Pancreas (tissue), 10 donors: ENCODE measurements at regions not wholly inside any gene's neighbourhood (a gene's known extent, or its start where the extent isn't known, plus 50 kb on each side); places are given as distances from the start of the nearest gene placed in this dataset.

Experiments used
- ATAC-seq, 4 donors: fragments of 200-7000 bp; cut with Tn5 transposase; one replicate each; pipeline versions ENCODE4 v1.8.0 to v1.9.1; 2020; ENCODE audit warnings: mild to moderate bottlenecking in 4 of 4, moderate library complexity in 4 of 4
- DNase-seq, 6 donors: peaks; one replicate each; pipeline ENCODE4 v3.0.0-alpha.2; 2020
- FAIRE-seq: peaks from 2 replicates; lab custom pipeline; 2012; peaks lifted over from hg19 to GRCh38; lab: Jason Lieb, UNC
- H3K27ac ChIP-seq, 4 donors: fragments of 200-600 bp; sonication (generic); 1 replicate in 3 of 4; 2 replicates in 1 of 4; pipeline versions ENCODE4 v1.5.0 to v1.8.0; 2020
- H3K27me3 ChIP-seq, 4 donors: fragments of 200-600 bp; one replicate each; pipeline ENCODE4 v1.8.0; 2021
- H3K36me3 ChIP-seq, 3 donors: fragments of 200-600 bp; sonication (generic) in 1 of 3; one replicate each; pipeline versions ENCODE4 v1.5.0 to v1.8.0; 2020 to 2021
- H3K4me1 ChIP-seq, 3 donors: fragments of 200-600 bp; one replicate each; pipeline ENCODE4 v1.8.0; 2021
- H3K4me3 ChIP-seq, 4 donors: fragments of 200-600 bp; sonication (generic) in 2 of 4; one replicate each; pipeline versions ENCODE4 v1.5.0 to v1.8.0; 2020 to 2021
- H3K9me3 ChIP-seq, 4 donors: fragments of 200-600 bp; one replicate each; pipeline ENCODE4 v1.8.0; 2021
- CTCF ChIP-seq, 4 donors: fragments of 200-600 bp; sonication (generic) in 3 of 4; IDR thresholded peaks; one replicate each; pipeline versions ENCODE4 v1.5.0 to v1.8.0; 2021; ENCODE audit warnings: antibody characterized with exemption in 4 of 4
- WGBS, 2 donors: extraction: QIAGEN DNeasy Blood & Tissue Kit; methylation state at CpG; one replicate each; pipeline ENCODE4 v1.1.7; 2013; 5-methylcytosine and 5-hydroxymethylcytosine counted together
- intact Hi-C, 3 donors: fragments of 100-400 bp; cut with DNase I; formaldehyde crosslinking; loops; one replicate each; pipeline versions ENCODE4 v1.11.1 to v1.14.2; 2022
- donor health status: healthy with polysubstance abuse.
- donor health status: DM: no; HTN: no; CAD: no; lungs with moderate emphysema.
- donor health status: DM: no; HTN: no; CAD: no.
- donor health status: control.
- donor health status: control.
- donor health status: Bipolar disorder and iron deficiency.
- donor health status: DM: yes; HTN: yes; CAD: no.
- donor health status: DM: no; HTN: no; CAD: no.
- donor health status: DM: no; HTN: no; CAD: no.
- donor health status: DM: yes; HTN: yes; CAD: no.

GRCh38 chr6:132019586-132019985, 68.4 kb upstream of the CCN2 start:
- no peak overlapping the region for H3K27ac ChIP-seq
- intact Hi-C loops: no loop called here
- no peaks in the 10 kb centered on the region for H3K9me3 ChIP-seq
- no peak overlapping the region for H3K4me3 ChIP-seq
- DNase-seq (no peak), ATAC-seq (no peak), FAIRE-seq (no peak)
- no peak for TF ChIP-seq CTCF (IDR thresholded peaks at IDR 0.05)
- H3K36me3 ChIP-seq: no peaks in the 10 kb centered on the region
- H3K4me1 ChIP-seq: no peaks in the 10 kb centered on the region
- H3K27me3 ChIP-seq: no peaks in the 10 kb centered on the region
- 58 to 71% methylated on average over 1 of the region's 1 CpG for WGBS, 2 donors

DNA sequence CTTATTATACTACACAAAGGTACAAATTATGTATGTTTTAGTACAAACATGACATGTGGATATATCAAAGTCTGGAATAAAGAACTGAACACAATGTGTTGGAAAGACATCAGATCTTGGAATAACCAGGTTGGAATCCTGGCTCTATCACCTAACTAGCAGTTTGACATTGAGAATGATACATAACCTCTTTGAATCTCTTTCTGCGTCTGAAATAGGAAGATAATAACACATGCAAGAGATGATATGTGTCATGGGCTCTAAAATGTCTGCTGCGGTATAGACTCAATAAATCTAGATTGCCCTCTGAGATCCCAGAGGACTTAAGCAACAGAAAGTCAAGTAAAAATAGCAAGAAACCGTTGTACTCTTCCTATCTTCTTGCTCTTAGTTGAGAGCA, 66.8 kb upstream of the CCN2 start:
- FAIRE-seq (no peak), DNase-seq (no peak), ATAC-seq (no peak)
- H3K36me3 ChIP-seq: no peaks in the 10 kb centered on the region
- H3K9me3 ChIP-seq: no peaks in the 10 kb centered on the region
- H3K27ac ChIP-seq: no peak overlapping the region
- 73 to 78% methylated on average over 3 of the region's 3 CpGs for WGBS, 2 donors
- H3K4me3 ChIP-seq: no peak overlapping the region
- no peaks in the 10 kb centered on the region for H3K4me1 ChIP-seq
- H3K27me3 ChIP-seq: no peaks in the 10 kb centered on the region
- no peak for TF ChIP-seq CTCF (IDR thresholded peaks at IDR 0.05)
- intact Hi-C loops: no loop called here

DNA sequence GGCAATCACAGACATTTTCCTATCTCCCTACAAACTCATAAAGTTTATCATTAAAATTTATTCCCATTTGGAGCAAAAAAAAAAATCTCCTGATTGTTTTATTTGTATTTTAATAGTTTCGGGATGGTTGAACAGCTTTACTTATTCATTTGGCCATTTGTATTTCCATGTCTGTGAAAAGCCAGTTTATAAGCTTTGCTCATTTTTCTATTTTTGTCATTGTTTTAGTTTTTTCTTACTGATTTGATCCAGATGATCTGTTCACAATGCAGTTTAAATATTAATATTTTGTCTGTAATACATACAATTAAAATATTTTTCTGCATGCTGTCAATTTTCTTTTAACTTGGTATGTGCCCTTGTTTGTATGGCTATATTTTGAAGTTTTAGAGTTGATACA, 65.2 kb upstream of the CCN2 start:
- no peak overlapping the region for H3K27ac ChIP-seq
- H3K4me1 ChIP-seq: no peaks in the 10 kb centered on the region
- WGBS, 2 donors: 86 to 97% methylated on average over 1 of the region's 1 CpG
- no peak for DNase-seq
- no peak for FAIRE-seq
- ATAC-seq: no peak
- intact Hi-C loops: no loop called here
- TF ChIP-seq CTCF (IDR thresholded peaks at IDR 0.05): no peak
- H3K9me3 ChIP-seq: no peaks in the 10 kb centered on the region
- H3K4me3 ChIP-seq: no peak overlapping the region
- no peaks in the 10 kb centered on the region for H3K36me3 ChIP-seq
- H3K27me3 ChIP-seq: no peaks in the 10 kb centered on the region

DNA sequence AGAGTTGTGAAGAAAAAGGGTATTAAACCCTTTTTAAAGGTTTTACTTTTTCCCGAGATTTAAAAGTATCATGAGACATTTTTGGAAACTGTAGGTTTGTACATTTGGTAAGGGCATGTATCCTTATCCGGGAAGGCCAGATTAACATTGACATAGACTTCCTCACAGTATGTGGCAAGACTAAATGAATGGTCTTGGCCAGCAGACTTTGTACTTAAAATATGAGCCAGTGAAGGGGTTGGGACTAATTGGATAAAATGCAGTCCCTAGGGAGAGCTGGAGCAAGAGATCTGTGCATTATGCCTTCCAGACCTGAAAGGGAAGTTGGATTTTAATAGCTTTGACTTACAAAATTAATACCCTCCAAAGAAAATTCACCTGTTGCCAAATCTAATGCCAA, 60.4 kb upstream of the CCN2 start:
- Histone ChIP-seq H3K9me3 (no peaks in the 10 kb centered on the region), H3K4me3 (no peak overlapping the region), H3K27me3 (no peaks in the 10 kb centered on the region), H3K4me1 (no peaks in the 10 kb centered on the region), H3K36me3 (no peaks in the 10 kb centered on the region), H3K27ac (no peak overlapping the region)
- DNase-seq: no peak
- intact Hi-C loops: no loop called here
- no peak for FAIRE-seq
- no peak for ATAC-seq
- TF ChIP-seq CTCF (IDR thresholded peaks at IDR 0.05): no peak
- 77 to 93% methylated on average over 2 of the region's 2 CpGs for WGBS, 2 donors

GRCh38 chr6:132009175-132009574, 58.0 kb upstream of the CCN2 start:
- intact Hi-C loops: no loop called here
- no peak for FAIRE-seq
- TF ChIP-seq CTCF (IDR thresholded peaks at IDR 0.05): no peak
- Histone ChIP-seq H3K36me3 (no peaks in the 10 kb centered on the region), H3K4me1 (no peaks in the 10 kb centered on the region), H3K9me3 (no peaks in the 10 kb centered on the region), H3K27ac (no peak overlapping the region), H3K4me3 (no peak overlapping the region), H3K27me3 (no peaks in the 10 kb centered on the region)
- ATAC-seq: no peak
- no peak for DNase-seq
